CD4-positive, alpha-beta memory T cell (primary cell): ENCODE measurements at regions not wholly inside any gene's neighbourhood (a gene's known extent, or its start where the extent isn't known, plus 50 kb on each side); places are given as distances from the start of the nearest gene placed in this dataset.

Source experiments
- CTCF ChIA-PET: fragments of 350-600 bp; sonication (Branson Sonifier 250); formaldehyde crosslinking; loops from one replicate; lab custom pipeline; 2021; ENCODE audit warnings: inconsistent platforms; ENCODE audit not compliant: partially characterized antibody; lab: Charles Lee
- POLR2A ChIA-PET: fragments of 350-600 bp; sonication (Branson Sonifier 250); formaldehyde crosslinking; loops from one replicate; lab custom pipeline; 2021; ENCODE audit not compliant: partially characterized antibody; lab: Charles Lee
- DNase-seq, 5 donors: peaks; one replicate each; pipeline versions ENCODE4 v3.0.0 to v3.0.0-alpha.2; 2020 to 2022; ENCODE audit warnings: mixed read lengths in 1 of 5
- H3K27ac ChIP-seq: one replicate; pipeline ENCODE4 v1.7.0; 2013; ENCODE audit warnings: low read depth, low read length
- H3K27me3 ChIP-seq: 2 replicates; pipeline ENCODE4 v1.7.0; 2013; ENCODE audit warnings: mild to moderate bottlenecking, low read length, moderate library complexity; ENCODE audit not compliant: insufficient read depth
- H3K36me3 ChIP-seq: 2 replicates; pipeline ENCODE4 v1.7.0; 2013; ENCODE audit warnings: mild to moderate bottlenecking, low read length, moderate library complexity; ENCODE audit not compliant: insufficient read depth
- H3K4me1 ChIP-seq: 2 replicates; pipeline ENCODE4 v1.7.0; 2013; ENCODE audit warnings: mild to moderate bottlenecking, low read length, moderate library complexity; ENCODE audit not compliant: insufficient read depth
- H3K4me3 ChIP-seq, 2 donors: one replicate each; pipeline ENCODE4 v1.7.0; 2013; ENCODE audit warnings: low read length in 2 of 2, mild to moderate bottlenecking in 1 of 2
- H3K9me3 ChIP-seq, 2 donors: one replicate each; pipeline ENCODE4 v1.7.0; 2013; ENCODE audit warnings: low read length in 2 of 2, control low read depth in 1 of 2; ENCODE audit not compliant: control insufficient read depth in 1 of 2
- H3K27ac Mint-ChIP-seq, 7 donors: one replicate each; pipeline ENCODE4 v1.8.0; 2020 to 2021; ENCODE audit warnings: mixed read lengths in 7 of 7, mild to moderate bottlenecking in 6 of 7, inconsistent platforms in 3 of 7, moderate library complexity in 3 of 7
- H3K27me3 Mint-ChIP-seq, 2 donors: one replicate each; pipeline ENCODE4 v1.8.0; 2020 to 2021; ENCODE audit warnings: mixed read lengths in 2 of 2
- H3K36me3 Mint-ChIP-seq, 2 donors: one replicate each; pipeline ENCODE4 v1.8.0; 2020 to 2021; ENCODE audit warnings: mixed read lengths in 2 of 2, inconsistent platforms in 1 of 2, mild to moderate bottlenecking in 1 of 2
- H3K4me1 Mint-ChIP-seq, 4 donors: one replicate each; pipeline ENCODE4 v1.8.0; 2020 to 2021; ENCODE audit warnings: mixed read lengths in 4 of 4, mild to moderate bottlenecking in 1 of 4
- H3K4me3 Mint-ChIP-seq, 8 donors: one replicate each; pipeline ENCODE4 v1.8.0; 2020 to 2021; ENCODE audit warnings: mixed read lengths in 8 of 8, mild to moderate bottlenecking in 7 of 8, moderate library complexity in 6 of 8, inconsistent platforms in 3 of 8
- H3K9me3 Mint-ChIP-seq, 8 donors: one replicate each; pipeline ENCODE4 v1.8.0; 2020 to 2021; ENCODE audit warnings: mixed read lengths in 8 of 8, mild to moderate bottlenecking in 5 of 8, inconsistent platforms in 3 of 8, moderate library complexity in 1 of 8
- intact Hi-C: fragments of 100-400 bp; cut with micrococcal nuclease; formaldehyde crosslinking; loops from one replicate; pipeline ENCODE4 v1.15.1; 2023

GRCh38 chr13:67986234-67986633 is 756.1 kb upstream of the PCDH9 start:
- H3K27ac Mint-ChIP-seq = no peak overlapping the region
- peaks cover 0 to 21% (median 5%) of the 10 kb centered on the region in 8 donors for H3K9me3 Mint-ChIP-seq
- no peak overlapping the region for H3K27ac ChIP-seq
- no peaks in the 10 kb centered on the region for H3K27me3 Mint-ChIP-seq
- no peak overlapping the region for H3K4me3 ChIP-seq
- no peaks in the 10 kb centered on the region for H3K9me3 ChIP-seq
- no peaks in the 10 kb centered on the region for H3K36me3 ChIP-seq
- H3K4me3 Mint-ChIP-seq = no peak overlapping the region
- H3K27me3 ChIP-seq = no peaks in the 10 kb centered on the region
- H3K4me1 Mint-ChIP-seq = no peaks in the 10 kb centered on the region
- no peaks in the 10 kb centered on the region for H3K36me3 Mint-ChIP-seq
- intact Hi-C loops = no loop called here
- DNase-seq = no peak
- H3K4me1 ChIP-seq = no peaks in the 10 kb centered on the region
- CTCF ChIA-PET = no interaction called here
- POLR2A ChIA-PET = no interaction called here

GRCh38 chr13:67977066-67977465 is 746.9 kb upstream of the PCDH9 start:
- Histone ChIP-seq H3K4me3 (no peak overlapping the region), H3K9me3 (no peaks in the 10 kb centered on the region), H3K4me1 (no peaks in the 10 kb centered on the region), H3K27ac (no peak overlapping the region), H3K36me3 (no peaks in the 10 kb centered on the region), H3K27me3 (no peaks in the 10 kb centered on the region)
- Mint-ChIP-seq H3K27me3 (no peaks in the 10 kb centered on the region), H3K36me3 (no peaks in the 10 kb centered on the region), H3K4me1 (no peaks in the 10 kb centered on the region), H3K9me3 (peaks cover 0 to 16% (median 7%) of the 10 kb centered on the region in 8 donors), H3K4me3 (no peak overlapping the region), H3K27ac (no peak overlapping the region)
- ChIA-PET CTCF (no interaction called here), POLR2A (no interaction called here)
- intact Hi-C loops = no loop called here
- peak in 1 of 5 donors; percentile 25 for DNase-seq

- intact Hi-C loops = no loop called here
- H3K9me3 ChIP-seq = no peaks in the 10 kb centered on the region
- Mint-ChIP-seq H3K4me3 (no peak overlapping the region), H3K27ac (no peak overlapping the region), H3K27me3 (no peaks in the 10 kb centered on the region), H3K9me3 (peaks cover 0 to 13% (median 2%) of the 10 kb centered on the region in 8 donors), H3K36me3 (no peaks in the 10 kb centered on the region), H3K4me1 (no peaks in the 10 kb centered on the region)
- CTCF ChIA-PET = no interaction called here
- H3K36me3 ChIP-seq = no peaks in the 10 kb centered on the region
- DNase-seq = no peak
- no peak overlapping the region for H3K4me3 ChIP-seq
- no peaks in the 10 kb centered on the region for H3K27me3 ChIP-seq
- no peak overlapping the region for H3K27ac ChIP-seq
- H3K4me1 ChIP-seq = no peaks in the 10 kb centered on the region
- POLR2A ChIA-PET = no interaction called here
These were observed 741.2 kb upstream of the PCDH9 start for GRCh38 chr13:67971291-67971690.

GRCh38 chr13:67967031-67967430 is 736.9 kb upstream of the PCDH9 start:
- ChIA-PET POLR2A (no interaction called here), CTCF (no interaction called here)
- H3K36me3 ChIP-seq = no peaks in the 10 kb centered on the region
- Mint-ChIP-seq H3K27ac (no peak overlapping the region), H3K27me3 (no peaks in the 10 kb centered on the region), H3K4me3 (no peak overlapping the region), H3K36me3 (no peaks in the 10 kb centered on the region), H3K4me1 (no peaks in the 10 kb centered on the region), H3K9me3 (peaks cover 0 to 10% (median 3%) of the 10 kb centered on the region in 8 donors)
- no peak for DNase-seq
- no peak overlapping the region for H3K27ac ChIP-seq
- no peaks in the 10 kb centered on the region for H3K9me3 ChIP-seq
- H3K4me1 ChIP-seq = no peaks in the 10 kb centered on the region
- H3K27me3 ChIP-seq = no peaks in the 10 kb centered on the region
- intact Hi-C loops = no loop called here
- no peak overlapping the region for H3K4me3 ChIP-seq

GRCh38 chr13:67966065-67966464 is 735.9 kb upstream of the PCDH9 start:
- no peaks in the 10 kb centered on the region for H3K36me3 ChIP-seq
- no peak for DNase-seq
- Mint-ChIP-seq H3K9me3 (peaks cover 2 to 10% (median 3%) of the 10 kb centered on the region in 8 donors), H3K4me1 (no peaks in the 10 kb centered on the region), H3K4me3 (no peak overlapping the region), H3K27me3 (no peaks in the 10 kb centered on the region), H3K27ac (no peak overlapping the region), H3K36me3 (no peaks in the 10 kb centered on the region)
- no peak overlapping the region for H3K27ac ChIP-seq
- no peak overlapping the region for H3K4me3 ChIP-seq
- intact Hi-C loops = no loop called here
- ChIA-PET POLR2A (no interaction called here), CTCF (no interaction called here)
- H3K4me1 ChIP-seq = no peaks in the 10 kb centered on the region
- no peaks in the 10 kb centered on the region for H3K9me3 ChIP-seq
- no peaks in the 10 kb centered on the region for H3K27me3 ChIP-seq

GRCh38 chr13:67964986-67965385 is 734.9 kb upstream of the PCDH9 start:
- CTCF ChIA-PET = no interaction called here
- Mint-ChIP-seq H3K4me1 (no peaks in the 10 kb centered on the region), H3K27me3 (no peaks in the 10 kb centered on the region), H3K9me3 (peaks cover 2 to 8% (median 3%) of the 10 kb centered on the region in 8 donors), H3K4me3 (no peak overlapping the region), H3K36me3 (no peaks in the 10 kb centered on the region), H3K27ac (no peak overlapping the region)
- DNase-seq = no peak
- intact Hi-C loops = no loop called here
- Histone ChIP-seq H3K27ac (no peak overlapping the region), H3K36me3 (no peaks in the 10 kb centered on the region), H3K9me3 (no peaks in the 10 kb centered on the region), H3K4me1 (no peaks in the 10 kb centered on the region), H3K27me3 (no peaks in the 10 kb centered on the region), H3K4me3 (no peak overlapping the region)
- POLR2A ChIA-PET = no interaction called here

- H3K27ac ChIP-seq = no peak overlapping the region
- no peaks in the 10 kb centered on the region for H3K4me1 ChIP-seq
- Mint-ChIP-seq H3K9me3 (peaks cover 2 to 8% (median 4%) of the 10 kb centered on the region in 8 donors), H3K4me1 (no peaks in the 10 kb centered on the region), H3K27me3 (no peaks in the 10 kb centered on the region), H3K36me3 (no peaks in the 10 kb centered on the region), H3K4me3 (no peak overlapping the region), H3K27ac (no peak overlapping the region)
- no peak for DNase-seq
- ChIA-PET CTCF (no interaction called here), POLR2A (no interaction called here)
- intact Hi-C loops = no loop called here
- H3K9me3 ChIP-seq = no peaks in the 10 kb centered on the region
- no peaks in the 10 kb centered on the region for H3K27me3 ChIP-seq
- H3K4me3 ChIP-seq = no peak overlapping the region
- no peaks in the 10 kb centered on the region for H3K36me3 ChIP-seq
These were observed 734.0 kb upstream of the PCDH9 start for GRCh38 chr13:67964091-67964490.

- Mint-ChIP-seq H3K4me3 (no peak overlapping the region), H3K4me1 (no peaks in the 10 kb centered on the region), H3K27ac (no peak overlapping the region), H3K36me3 (no peaks in the 10 kb centered on the region), H3K9me3 (peaks cover 2 to 21% (median 6%) of the 10 kb centered on the region in 8 donors), H3K27me3 (no peaks in the 10 kb centered on the region)
- no peaks in the 10 kb centered on the region for H3K27me3 ChIP-seq
- intact Hi-C loops = no loop called here
- no peaks in the 10 kb centered on the region for H3K9me3 ChIP-seq
- ChIA-PET POLR2A (no interaction called here), CTCF (no interaction called here)
- no peak overlapping the region for H3K27ac ChIP-seq
- H3K36me3 ChIP-seq = no peaks in the 10 kb centered on the region
- DNase-seq = no peak
- no peaks in the 10 kb centered on the region for H3K4me1 ChIP-seq
- no peak overlapping the region for H3K4me3 ChIP-seq
These were observed 731.2 kb upstream of the PCDH9 start for GRCh38 chr13:67961331-67961730.
